IPS-NIHi7 (cell line): ENCODE measurements at regions not wholly inside any gene's neighbourhood (a gene's known extent, or its start where the extent isn't known, plus 50 kb on each side); places are given as distances from the start of the nearest gene placed in this dataset.
"Not testable (repeated sequence)": the region's sequence is repeated elsewhere in the genome, so short reads cannot be mapped to it uniquely, and the experiment has no call there.

Experiments used
- DNase-seq: peaks from one replicate; pipeline ENCODE4 v3.0.0; 2012; ENCODE audit warnings: mixed read lengths; ENCODE audit errors: extremely low spot score

- no peak for DNase-seq
These were observed 148.3 kb upstream of the SLC24A2 start for GRCh38 chr9:19937121-19937520.

GRCh38 chr9:19936598-19936997, 147.8 kb upstream of the SLC24A2 start:
- no peak for DNase-seq

DNA sequence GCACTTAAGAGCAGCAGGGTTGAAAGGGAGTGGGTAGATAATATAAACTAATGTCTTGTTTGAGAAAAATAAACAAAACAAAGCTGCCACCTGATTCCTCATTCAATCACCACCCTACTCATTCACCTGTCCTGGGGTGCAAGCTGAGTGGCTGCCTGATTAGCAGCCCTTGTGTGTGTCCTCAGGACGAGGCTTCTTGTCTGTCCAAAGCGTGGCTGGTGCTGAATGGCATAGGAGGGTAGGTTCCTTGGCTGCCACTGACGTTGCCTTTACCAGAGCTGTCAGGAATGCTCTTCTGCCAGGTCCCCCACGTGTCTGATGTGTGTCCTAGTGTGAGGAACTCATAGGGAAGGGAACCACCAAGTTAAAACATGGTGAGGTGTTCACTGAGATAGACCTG, 146.6 kb upstream of the SLC24A2 start:
- peak; percentile 19 for DNase-seq

DNA sequence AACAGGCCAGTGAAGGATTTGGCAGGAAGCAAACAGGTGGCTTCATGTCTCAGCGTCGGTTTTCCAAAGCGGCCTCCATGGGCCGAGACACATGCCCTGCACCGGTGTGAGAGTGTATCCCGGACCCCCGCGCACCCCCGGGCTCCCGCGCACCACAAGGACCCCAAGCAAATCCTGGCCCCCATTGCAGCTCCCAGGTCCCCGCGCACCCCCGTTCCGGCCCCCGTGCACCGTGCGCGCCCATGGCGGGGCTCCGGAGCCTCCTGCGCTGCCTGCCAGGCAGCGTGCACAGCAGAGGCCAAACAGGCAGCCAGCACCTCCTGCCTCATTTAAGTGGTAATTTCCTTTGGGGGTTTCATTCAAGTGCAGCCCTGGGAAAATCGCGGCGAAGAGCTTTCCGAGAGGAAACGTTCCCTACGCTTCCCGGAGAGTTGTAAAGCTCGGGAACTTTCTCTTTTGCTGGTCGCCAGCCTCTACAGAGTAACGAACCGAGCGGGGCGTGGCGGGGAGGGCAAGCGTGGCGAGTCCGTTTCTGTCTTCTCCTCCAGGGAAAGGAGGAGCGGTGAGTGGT, 145.5 kb upstream of the SLC24A2 start:
- DNase-seq = peak; percentile 53

GRCh38 chr9:19931098-19931890, 142.5 kb upstream of the SLC24A2 start:
- DNase-seq = no peak

GRCh38 chr9:19927560-19927959, 138.7 kb upstream of the SLC24A2 start:
- no peak for DNase-seq

DNA sequence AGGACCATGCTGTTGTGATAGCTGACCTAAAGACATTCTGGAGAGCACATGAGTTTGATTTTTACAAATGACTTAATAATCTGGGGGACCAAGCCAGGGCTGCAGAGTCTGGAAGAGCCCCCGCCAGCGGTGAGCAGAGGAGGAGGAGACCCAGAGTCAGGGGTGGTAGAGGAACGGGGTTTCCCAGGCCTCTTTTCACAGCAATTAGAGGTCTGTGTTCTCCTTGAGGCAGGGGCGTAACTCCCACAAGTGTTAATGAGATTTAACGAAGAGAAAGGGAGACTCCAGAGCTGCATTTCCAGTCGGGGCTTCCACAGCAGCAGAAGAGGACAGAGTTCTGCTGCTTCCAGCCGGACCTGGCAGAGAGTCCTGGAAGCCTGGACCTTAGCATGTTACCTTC, 137.9 kb upstream of the SLC24A2 start:
- no peak for DNase-seq

GRCh38 chr9:19925674-19926503, 137.1 kb upstream of the SLC24A2 start:
- peak; percentile 89 for DNase-seq

DNA sequence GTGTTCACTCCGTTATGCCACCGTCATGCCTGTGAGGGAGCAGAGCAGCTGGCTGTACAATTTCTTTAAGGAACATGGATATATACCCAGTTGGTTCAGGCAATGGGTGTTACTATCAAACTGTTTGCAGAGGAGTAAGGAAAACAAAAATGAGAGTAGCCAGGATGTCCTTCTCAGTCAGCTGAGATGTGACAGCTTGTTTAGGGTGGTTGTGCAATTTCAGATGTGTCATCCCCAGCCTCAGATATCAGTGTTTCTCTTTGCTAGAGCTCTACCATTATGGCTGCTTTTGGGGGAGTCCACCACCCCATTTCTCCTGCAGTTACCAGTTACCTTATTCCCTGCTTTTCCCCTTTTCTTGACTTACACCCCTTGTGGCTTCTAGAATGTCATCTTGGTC, 135.2 kb upstream of the SLC24A2 start:
- DNase-seq = no peak

DNA sequence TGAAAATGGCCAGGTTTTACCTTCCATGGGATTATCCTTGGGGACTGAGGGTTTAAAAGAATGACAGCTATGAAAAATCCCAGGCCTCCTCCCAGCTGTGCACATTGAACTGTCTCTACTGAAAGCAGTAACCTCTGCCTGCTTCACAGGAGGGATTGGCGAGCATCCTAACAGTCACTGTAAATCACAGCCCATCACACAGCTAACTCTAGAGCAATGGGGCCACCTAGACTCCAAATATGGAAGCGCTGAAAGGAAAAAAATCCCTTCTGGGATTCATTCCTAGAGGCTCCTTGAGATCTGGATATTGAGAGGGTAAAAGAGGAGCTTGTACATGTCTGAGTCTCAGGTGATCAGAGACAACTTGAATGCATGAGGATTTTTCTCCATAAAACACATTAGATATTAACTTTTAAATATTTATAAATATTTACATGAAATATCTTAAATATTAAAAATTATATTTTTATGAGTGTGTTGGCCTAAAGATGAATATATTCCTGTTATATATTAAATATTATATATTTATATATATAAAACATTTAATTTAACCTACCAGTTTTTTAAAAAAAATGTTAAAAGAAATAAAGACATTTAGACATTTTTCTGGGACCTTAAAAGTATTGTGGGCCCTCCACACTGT, 133.8 kb upstream of the SLC24A2 start:
- peak; percentile 83 for DNase-seq

GRCh38 chr9:19920401-19920800, 131.6 kb upstream of the SLC24A2 start:
- no peak for DNase-seq

DNA sequence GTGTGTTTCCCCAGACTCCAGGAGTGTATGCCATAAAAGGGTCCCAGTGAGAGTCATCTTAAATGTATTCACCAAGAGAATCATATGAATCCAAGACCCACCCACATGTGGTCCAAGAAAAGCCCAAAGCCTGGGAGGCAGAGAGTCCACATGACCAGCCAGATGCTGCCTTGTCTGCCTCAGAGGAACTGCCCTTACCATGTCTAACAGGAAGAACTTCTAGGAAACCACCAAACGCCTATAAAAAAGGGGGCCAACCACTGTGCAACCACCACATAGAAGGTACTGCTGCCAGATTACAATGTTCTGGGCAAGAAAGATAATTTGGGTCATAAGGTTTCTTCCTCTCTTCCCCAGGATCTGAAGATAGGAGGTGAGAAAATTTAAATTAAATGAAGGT, 129.8 kb upstream of the SLC24A2 start:
- no peak for DNase-seq

GRCh38 chr9:19914044-19914443, 125.2 kb upstream of the SLC24A2 start:
- no peak for DNase-seq

GRCh38 chr9:19913151-19913550, 124.3 kb upstream of the SLC24A2 start:
- no peak for DNase-seq

DNA sequence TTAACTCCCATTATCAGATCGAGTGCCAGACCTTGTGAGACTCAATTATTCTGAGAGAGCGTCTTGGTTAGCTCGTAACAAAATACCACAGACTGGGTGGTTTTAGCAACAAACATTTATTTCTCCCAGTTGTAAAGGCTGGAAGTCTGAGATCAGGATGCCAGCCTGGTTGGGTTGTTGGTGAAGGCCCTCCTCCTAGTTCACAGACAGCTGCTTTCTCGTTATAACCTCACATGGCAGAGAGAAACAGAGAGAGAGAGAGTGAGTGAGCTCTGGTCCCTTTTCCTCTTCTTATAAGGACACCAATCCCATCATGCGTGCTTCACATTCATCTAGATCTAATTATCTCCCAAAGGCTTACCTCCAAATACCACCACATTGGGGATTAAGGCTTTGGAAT, 114.2 kb upstream of the SLC24A2 start:
- no peak for DNase-seq

- DNase-seq = no peak
These were observed 112.7 kb upstream of the SLC24A2 start for GRCh38 chr9:19901586-19901985.

- no peak for DNase-seq
These were observed 107.3 kb upstream of the SLC24A2 start for GRCh38 chr9:19896161-19896560.

DNA sequence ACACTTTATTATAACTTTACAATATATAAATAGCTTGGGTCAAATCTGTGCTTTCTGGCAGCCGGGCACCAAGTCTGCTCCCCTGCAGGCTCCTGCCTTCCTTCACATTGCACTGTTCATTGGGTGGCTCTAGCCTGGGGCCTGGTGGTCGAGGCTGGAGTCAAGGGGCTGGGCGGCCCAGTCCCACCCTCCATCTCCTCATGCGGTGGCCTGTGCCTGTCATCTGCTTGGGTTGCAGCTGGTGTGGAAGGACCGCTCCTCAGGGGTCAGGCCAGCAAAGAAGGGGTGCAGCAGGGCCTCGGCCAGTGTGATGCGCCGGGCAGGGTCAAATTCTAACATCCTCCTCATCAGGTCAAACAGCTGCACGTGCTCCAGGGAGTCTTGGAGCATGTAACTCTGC, 106.7 kb upstream of the SLC24A2 start:
- not testable (repeated sequence) for DNase-seq

GRCh38 chr9:19895006-19895405, 106.2 kb upstream of the SLC24A2 start:
- DNase-seq = no peak

GRCh38 chr9:19885608-19886007, 96.8 kb upstream of the SLC24A2 start:
- DNase-seq = no peak

DNA sequence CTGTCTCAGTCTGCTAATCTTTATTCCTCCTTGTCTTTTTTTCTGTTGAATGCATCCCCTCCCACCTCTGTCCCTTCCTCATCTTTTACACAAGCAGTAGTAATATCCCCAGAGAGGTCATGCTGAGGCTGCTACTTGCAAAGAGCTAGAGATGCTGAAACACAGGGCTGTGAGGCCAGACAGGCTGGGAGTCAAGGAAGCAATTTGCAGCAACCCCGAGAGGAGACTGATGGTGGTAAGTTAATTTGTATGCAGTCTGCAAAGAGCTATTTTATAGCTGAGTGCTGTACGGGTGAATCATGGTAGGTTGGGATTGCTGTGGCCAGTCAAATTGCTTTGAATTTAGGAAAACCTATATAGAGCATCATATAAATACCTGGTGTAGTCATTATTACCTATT, 90.2 kb upstream of the SLC24A2 start:
- no peak for DNase-seq
